Nephron (organoid): ENCODE measurements at regions not wholly inside any gene's neighbourhood (a gene's known extent, or its start where the extent isn't known, plus 50 kb on each side); places are given as distances from the start of the nearest gene placed in this dataset.
"Not testable (repeated sequence)": the region's sequence is repeated elsewhere in the genome, so short reads cannot be mapped to it uniquely, and the experiment has no call there.

Source experiments
- H3K27ac Mint-ChIP-seq, 3 experiments: 2 replicates each; pipeline ENCODE4 v1.8.0; 2020; ENCODE audit warnings: mixed read lengths in 3 of 3, mild to moderate bottlenecking in 2 of 3, moderate library complexity in 1 of 3
- H3K27me3 Mint-ChIP-seq: 2 replicates; pipeline ENCODE4 v1.8.0; 2021; ENCODE audit warnings: low read depth, mild to moderate bottlenecking, moderate library complexity, mixed read lengths
- H3K36me3 Mint-ChIP-seq: 2 replicates; pipeline ENCODE4 v1.8.0; 2020; ENCODE audit warnings: low read depth, mixed read lengths
- H3K4me1 Mint-ChIP-seq: 2 replicates; pipeline ENCODE4 v1.8.0; 2020; ENCODE audit warnings: mixed read lengths
- H3K4me3 Mint-ChIP-seq, 3 experiments: 2 replicates each; pipeline ENCODE4 v1.8.0; 2020; ENCODE audit warnings: mild to moderate bottlenecking in 3 of 3, mixed read lengths in 3 of 3, moderate library complexity in 2 of 3
- H3K9me3 Mint-ChIP-seq: 2 replicates; pipeline ENCODE4 v1.8.0; 2020; ENCODE audit warnings: mixed read lengths
- TF ChIP-seq, protein P1 (sequence below), 3 experiments: fragments of 200-600 bp; sonication (generic); IDR thresholded peaks; one replicate each; pipeline ENCODE4 v1.5.0; 2021; ENCODE audit warnings: antibody characterized with exemption in 3 of 3; ENCODE audit not compliant: unreplicated experiment in 3 of 3

- H3K4me3 Mint-ChIP-seq = peak overlapping the region; percentile 53 to 79 (median 78)
- peaks cover 5% of the 10 kb centered on the region for H3K4me1 Mint-ChIP-seq
- TF ChIP-seq, protein P1, sequence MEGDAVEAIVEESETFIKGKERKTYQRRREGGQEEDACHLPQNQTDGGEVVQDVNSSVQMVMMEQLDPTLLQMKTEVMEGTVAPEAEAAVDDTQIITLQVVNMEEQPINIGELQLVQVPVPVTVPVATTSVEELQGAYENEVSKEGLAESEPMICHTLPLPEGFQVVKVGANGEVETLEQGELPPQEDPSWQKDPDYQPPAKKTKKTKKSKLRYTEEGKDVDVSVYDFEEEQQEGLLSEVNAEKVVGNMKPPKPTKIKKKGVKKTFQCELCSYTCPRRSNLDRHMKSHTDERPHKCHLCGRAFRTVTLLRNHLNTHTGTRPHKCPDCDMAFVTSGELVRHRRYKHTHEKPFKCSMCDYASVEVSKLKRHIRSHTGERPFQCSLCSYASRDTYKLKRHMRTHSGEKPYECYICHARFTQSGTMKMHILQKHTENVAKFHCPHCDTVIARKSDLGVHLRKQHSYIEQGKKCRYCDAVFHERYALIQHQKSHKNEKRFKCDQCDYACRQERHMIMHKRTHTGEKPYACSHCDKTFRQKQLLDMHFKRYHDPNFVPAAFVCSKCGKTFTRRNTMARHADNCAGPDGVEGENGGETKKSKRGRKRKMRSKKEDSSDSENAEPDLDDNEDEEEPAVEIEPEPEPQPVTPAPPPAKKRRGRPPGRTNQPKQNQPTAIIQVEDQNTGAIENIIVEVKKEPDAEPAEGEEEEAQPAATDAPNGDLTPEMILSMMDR (IDR thresholded peaks at IDR 0.05; ENCODE audit: unreplicated experiment in 3 of 3) = no peak
- H3K36me3 Mint-ChIP-seq = no peaks in the 10 kb centered on the region
- no peaks in the 10 kb centered on the region for H3K27me3 Mint-ChIP-seq
- H3K9me3 Mint-ChIP-seq = peaks cover 3% of the 10 kb centered on the region
- no peak overlapping the region for H3K27ac Mint-ChIP-seq
Measured at GRCh38 chr4:132227151-132227856, 921.8 kb upstream of the PCDH10 start.

- H3K9me3 Mint-ChIP-seq, H3K27me3 Mint-ChIP-seq, H3K4me1 Mint-ChIP-seq, H3K27ac Mint-ChIP-seq, H3K36me3 Mint-ChIP-seq: not testable (repeated sequence)
- TF ChIP-seq, protein P1 (IDR thresholded peaks at IDR 0.05; ENCODE audit: unreplicated experiment in 3 of 3) = peak; percentile 46 to 60 (median 53)
- H3K4me3 Mint-ChIP-seq = peak overlapping the region; percentile 53 to 79 (median 78)
Measured at GRCh38 chr4:132227857-132228165, 921.3 kb upstream of the PCDH10 start.

GRCh38 chr4:132228676-132229075, 920.4 kb upstream of the PCDH10 start:
- H3K27me3 Mint-ChIP-seq = no peaks in the 10 kb centered on the region

DNA sequence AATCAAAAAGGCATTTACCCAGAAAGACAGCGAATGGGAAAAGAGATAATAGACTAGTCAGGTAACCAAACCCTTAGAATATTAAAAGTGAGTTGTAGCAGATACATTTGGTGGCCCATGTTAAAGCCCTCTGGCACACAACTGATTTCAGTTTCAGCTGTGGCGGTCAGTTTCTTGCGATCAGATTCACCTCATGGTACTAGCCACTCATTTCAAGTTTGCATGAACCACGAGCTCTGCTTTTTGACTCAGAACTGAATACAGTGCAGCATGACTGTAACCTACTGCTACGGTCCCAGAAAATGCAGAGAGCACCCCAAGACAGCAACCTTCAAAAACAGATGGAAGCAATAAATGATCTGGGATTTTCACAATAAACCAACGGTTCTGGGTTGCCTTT, 919.1 kb upstream of the PCDH10 start:
- Mint-ChIP-seq H3K9me3 (peaks cover 3% of the 10 kb centered on the region), H3K27ac (no peak overlapping the region), H3K4me1 (peaks cover 5% of the 10 kb centered on the region), H3K27me3 (no peaks in the 10 kb centered on the region), H3K4me3 (no peak overlapping the region), H3K36me3 (no peaks in the 10 kb centered on the region)
- TF ChIP-seq, protein P1 (IDR thresholded peaks at IDR 0.05; ENCODE audit: unreplicated experiment in 3 of 3) = no peak

More at GRCh38 chr4:132228676-132229075, 920.4 kb upstream of the PCDH10 start:
- TF ChIP-seq, protein P1 (IDR thresholded peaks at IDR 0.05; ENCODE audit: unreplicated experiment in 3 of 3) = no peak
- no peaks in the 10 kb centered on the region for H3K36me3 Mint-ChIP-seq
- H3K9me3 Mint-ChIP-seq = peaks cover 3% of the 10 kb centered on the region
- no peak overlapping the region for H3K27ac Mint-ChIP-seq
- no peak overlapping the region for H3K4me3 Mint-ChIP-seq
- H3K4me1 Mint-ChIP-seq = peaks cover 5% of the 10 kb centered on the region

DNA sequence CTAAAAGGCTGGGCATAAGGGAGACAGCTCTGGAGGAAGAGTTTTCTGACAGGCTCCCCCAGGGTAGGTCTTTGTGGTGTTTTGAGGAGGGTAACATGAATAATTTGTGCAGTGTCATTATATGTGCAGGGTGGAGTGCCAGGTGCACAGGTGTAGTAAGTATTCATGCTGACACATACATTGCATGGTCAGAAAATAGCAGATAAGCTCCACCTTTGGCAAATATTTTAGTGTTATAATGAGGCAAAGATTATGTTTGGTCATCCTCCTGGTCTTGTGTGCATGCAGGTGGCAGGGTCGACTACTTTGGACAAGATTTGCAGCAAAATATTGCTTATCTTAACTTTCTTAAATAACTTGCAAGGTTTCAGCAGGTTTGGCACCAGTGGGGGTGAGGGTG, 910.4 kb upstream of the PCDH10 start:
- Mint-ChIP-seq H3K27ac (no peak overlapping the region), H3K27me3 (no peaks in the 10 kb centered on the region), H3K9me3 (peaks cover 6% of the 10 kb centered on the region), H3K4me1 (no peaks in the 10 kb centered on the region), H3K36me3 (no peaks in the 10 kb centered on the region), H3K4me3 (no peak overlapping the region)
- TF ChIP-seq, protein P1 (IDR thresholded peaks at IDR 0.05; ENCODE audit: unreplicated experiment in 3 of 3) = no peak

DNA sequence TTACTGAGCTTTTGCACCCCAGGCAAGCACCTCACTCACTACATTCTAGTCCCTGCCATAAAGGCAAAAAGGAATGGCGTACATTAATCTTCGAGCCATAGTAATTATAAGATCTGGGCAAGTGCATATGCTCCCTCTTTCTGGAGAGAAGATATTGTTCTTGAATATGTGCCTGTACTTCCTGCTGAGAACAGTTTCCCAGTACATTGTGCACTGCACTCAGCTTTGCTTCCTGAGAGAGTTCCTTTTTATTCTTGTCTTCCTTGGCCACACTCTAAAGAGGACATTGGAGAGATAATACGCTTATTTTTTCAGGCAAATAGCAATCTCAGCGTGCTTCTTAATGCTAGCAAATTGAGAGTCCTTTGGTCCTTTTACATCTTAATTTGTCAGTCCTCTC, 909.0 kb upstream of the PCDH10 start:
- TF ChIP-seq, protein P1 (IDR thresholded peaks at IDR 0.05; ENCODE audit: unreplicated experiment in 3 of 3) = no peak
- Mint-ChIP-seq H3K9me3 (peaks cover 6% of the 10 kb centered on the region), H3K27ac (no peak overlapping the region), H3K4me1 (no peaks in the 10 kb centered on the region), H3K27me3 (no peaks in the 10 kb centered on the region), H3K36me3 (no peaks in the 10 kb centered on the region), H3K4me3 (no peak overlapping the region)
